ENCODE measurements at regions not wholly inside any gene's neighbourhood (a gene's known extent, or its start where the extent isn't known, plus 50 kb on each side); places are given as distances from the start of the nearest gene placed in this dataset.

GRCh38 chr18:26746398-26746797, 119.1 kb downstream of the AQP4 start:
- DNase-seq (ENCODE audit: low spot score) = no peak
- TF ChIP-seq, protein P1, sequence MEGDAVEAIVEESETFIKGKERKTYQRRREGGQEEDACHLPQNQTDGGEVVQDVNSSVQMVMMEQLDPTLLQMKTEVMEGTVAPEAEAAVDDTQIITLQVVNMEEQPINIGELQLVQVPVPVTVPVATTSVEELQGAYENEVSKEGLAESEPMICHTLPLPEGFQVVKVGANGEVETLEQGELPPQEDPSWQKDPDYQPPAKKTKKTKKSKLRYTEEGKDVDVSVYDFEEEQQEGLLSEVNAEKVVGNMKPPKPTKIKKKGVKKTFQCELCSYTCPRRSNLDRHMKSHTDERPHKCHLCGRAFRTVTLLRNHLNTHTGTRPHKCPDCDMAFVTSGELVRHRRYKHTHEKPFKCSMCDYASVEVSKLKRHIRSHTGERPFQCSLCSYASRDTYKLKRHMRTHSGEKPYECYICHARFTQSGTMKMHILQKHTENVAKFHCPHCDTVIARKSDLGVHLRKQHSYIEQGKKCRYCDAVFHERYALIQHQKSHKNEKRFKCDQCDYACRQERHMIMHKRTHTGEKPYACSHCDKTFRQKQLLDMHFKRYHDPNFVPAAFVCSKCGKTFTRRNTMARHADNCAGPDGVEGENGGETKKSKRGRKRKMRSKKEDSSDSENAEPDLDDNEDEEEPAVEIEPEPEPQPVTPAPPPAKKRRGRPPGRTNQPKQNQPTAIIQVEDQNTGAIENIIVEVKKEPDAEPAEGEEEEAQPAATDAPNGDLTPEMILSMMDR (conservative IDR thresholded peaks at IDR 0.05; ENCODE audit: low read depth) = no peak
- no peak overlapping the region for H3K27ac ChIP-seq
- ChIA-PET POLR2A (ENCODE audit: low non-redundant PET) (no interaction called here), CTCF (no interaction called here)

DNA sequence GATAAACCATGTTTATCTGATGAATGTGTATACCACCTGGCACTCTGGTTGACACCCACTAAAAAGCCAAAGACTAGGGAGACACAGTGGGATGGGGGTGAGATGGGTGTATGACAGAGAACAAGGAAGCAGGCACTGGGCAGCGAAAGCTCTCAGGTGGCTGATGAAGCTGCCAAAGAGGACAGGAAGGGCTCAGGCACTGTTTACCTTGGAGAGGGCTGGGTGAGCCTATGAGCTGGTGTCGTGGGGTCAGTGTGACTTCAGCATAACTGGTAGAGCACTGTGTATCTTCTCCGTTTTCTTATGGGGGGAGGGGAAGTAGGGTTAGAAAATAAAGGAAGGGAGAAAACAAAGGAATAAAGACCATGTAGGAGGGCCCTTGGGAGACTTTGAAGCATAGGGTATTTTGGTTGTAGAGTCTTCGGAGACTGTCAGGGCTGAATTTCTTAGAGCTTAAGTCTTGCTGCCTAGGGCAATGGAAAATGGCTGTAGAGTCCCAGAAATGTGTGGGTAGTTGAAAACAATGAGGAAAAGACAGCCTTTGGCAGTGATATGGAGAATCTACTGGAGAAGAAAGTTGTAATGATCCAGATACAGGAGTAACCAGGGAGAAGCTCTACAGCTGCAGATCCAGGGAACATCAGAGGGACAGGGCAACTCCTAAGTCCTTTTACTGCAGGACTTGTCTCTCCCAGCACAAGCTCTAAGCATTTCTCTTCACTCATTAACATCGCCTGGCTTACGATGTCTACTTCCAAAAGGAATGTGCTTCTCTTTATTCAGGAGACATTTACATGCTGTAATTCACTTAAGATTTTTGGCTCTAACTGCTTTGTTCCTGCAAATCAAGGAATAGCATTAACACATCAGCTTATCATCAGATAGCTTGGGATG, 120.0 kb downstream of the AQP4 start:
- CTCF ChIA-PET = no interaction called here
- TF ChIP-seq, protein P1 (conservative IDR thresholded peaks at IDR 0.05; ENCODE audit: low read depth) = no peak
- no peak for DNase-seq (ENCODE audit: low spot score)
- no peak overlapping the region for H3K27ac ChIP-seq
- POLR2A ChIA-PET (ENCODE audit: low non-redundant PET) = no interaction called here

DNA sequence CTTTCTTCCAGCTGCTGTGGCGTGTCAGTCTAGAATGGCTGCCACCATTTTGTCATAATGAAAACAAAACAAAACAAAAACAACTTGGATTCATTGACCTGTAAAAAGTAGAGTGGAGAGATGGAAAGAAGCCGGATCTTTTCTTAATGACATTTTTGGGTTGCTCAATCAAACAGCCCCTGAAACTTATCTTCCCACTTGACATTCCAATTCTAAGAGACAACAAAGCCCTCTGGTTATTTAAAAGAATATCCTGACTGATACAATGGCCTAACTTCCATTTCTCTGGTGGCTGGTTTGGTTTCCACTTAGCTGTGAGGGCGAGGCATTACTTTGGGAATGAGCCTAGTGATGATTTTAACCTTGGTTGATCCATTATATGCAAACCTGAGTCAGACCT, 123.7 kb downstream of the AQP4 start:
- no peak for DNase-seq (ENCODE audit: low spot score)
- ChIA-PET POLR2A (ENCODE audit: low non-redundant PET) (no interaction called here), CTCF (interaction anchor here (0.7 kb wide), 1 partner anchor 194 kb away, joined by 3 read pairs; no protein-coding TSS in a partner anchor)
- H3K27ac ChIP-seq = no peak overlapping the region
- TF ChIP-seq, protein P1 (conservative IDR thresholded peaks at IDR 0.05; ENCODE audit: low read depth) = no peak

DNA sequence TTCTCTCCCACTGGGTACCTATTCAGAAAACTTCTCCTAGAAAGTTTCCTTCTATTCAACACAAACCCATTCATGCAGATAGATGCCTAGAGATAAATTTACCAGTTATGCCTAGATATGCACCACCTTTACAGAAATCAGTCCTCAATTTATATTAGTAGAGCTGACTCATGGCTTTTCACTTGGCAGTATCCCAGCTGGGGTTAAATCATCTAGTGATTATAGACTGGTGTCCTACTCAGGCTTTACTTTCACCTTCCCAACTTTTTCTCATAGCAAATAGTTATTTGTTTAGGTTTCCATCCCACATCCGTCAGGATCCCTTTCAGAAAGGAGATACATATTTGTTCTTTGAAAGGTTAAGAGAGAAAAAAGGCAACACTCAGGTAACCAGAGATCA, 124.5 kb downstream of the AQP4 start:
- ChIA-PET CTCF (no interaction called here), POLR2A (ENCODE audit: low non-redundant PET) (no interaction called here)
- no peak overlapping the region for H3K27ac ChIP-seq
- DNase-seq (ENCODE audit: low spot score) = no peak
- TF ChIP-seq, protein P1 (conservative IDR thresholded peaks at IDR 0.05; ENCODE audit: low read depth) = no peak

DNA sequence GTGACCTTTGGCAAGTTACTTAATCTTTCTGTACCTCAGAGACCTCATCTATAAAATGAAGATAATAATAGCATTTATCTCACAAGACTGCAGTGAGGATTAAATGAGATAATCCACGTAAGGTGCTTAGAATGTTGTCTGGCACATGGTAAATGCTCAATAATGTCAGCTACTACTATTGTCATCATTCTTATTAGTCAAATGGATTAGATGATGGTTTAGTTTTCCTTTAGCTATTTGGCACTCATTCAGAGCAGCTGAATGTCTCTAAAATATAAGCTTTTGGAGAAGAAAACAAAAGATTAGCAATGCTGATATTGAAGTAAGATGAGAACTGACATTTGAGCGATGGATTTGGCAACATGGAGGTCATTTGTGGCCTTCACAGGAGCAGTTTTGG, 125.1 kb downstream of the AQP4 start:
- no peak overlapping the region for H3K27ac ChIP-seq
- TF ChIP-seq, protein P1 (conservative IDR thresholded peaks at IDR 0.05; ENCODE audit: low read depth) = no peak
- CTCF ChIA-PET = no interaction called here
- DNase-seq (ENCODE audit: low spot score) = no peak
- POLR2A ChIA-PET (ENCODE audit: low non-redundant PET) = no interaction called here

- H3K27ac ChIP-seq = no peak overlapping the region
- ChIA-PET CTCF (no interaction called here), POLR2A (ENCODE audit: low non-redundant PET) (no interaction called here)
- TF ChIP-seq, protein P1 (conservative IDR thresholded peaks at IDR 0.05; ENCODE audit: low read depth) = no peak
- DNase-seq (ENCODE audit: low spot score) = no peak
Observed at GRCh38 chr18:26738706-26739105, 126.8 kb downstream of the AQP4 start.
